ENCODE measurements at regions not wholly inside any gene's neighbourhood (a gene's known extent, or its start where the extent isn't known, plus 50 kb on each side); places are given as distances from the start of the nearest gene placed in this dataset.
"Not testable (repeated sequence)": the region's sequence is repeated elsewhere in the genome, so short reads cannot be mapped to it uniquely, and the experiment has no call there.

- DNase-seq (ENCODE audit: low spot score): no peak
Observed at GRCh38 chrX:63466690-63467089, 115.6 kb upstream of the SPIN4 start.

DNA sequence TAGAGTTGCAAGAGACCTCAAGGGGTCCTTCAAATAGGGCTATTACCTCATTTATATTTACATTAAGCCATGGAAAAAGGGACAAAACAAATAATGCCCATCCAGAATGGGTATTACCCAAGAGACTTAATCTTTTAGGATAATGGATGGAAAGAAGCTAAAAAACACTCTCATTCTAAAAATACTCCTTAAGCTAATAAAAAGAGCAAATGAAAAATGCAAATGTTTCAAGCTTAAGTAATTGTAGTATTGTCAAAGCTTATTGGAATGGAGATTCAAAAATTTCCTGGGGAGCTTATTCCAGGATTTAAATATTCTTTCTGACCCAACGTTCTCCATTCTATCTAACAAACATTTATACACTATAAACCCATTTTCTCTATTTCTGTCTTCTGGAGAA, 107.8 kb upstream of the SPIN4 start:
- no peak for DNase-seq (ENCODE audit: low spot score)

GRCh38 chrX:63453571-63453970, 102.4 kb upstream of the SPIN4 start:
- no peak for DNase-seq (ENCODE audit: low spot score)

GRCh38 chrX:63441717-63442116, 90.6 kb upstream of the SPIN4 start:
- no peak for DNase-seq (ENCODE audit: low spot score)

DNA sequence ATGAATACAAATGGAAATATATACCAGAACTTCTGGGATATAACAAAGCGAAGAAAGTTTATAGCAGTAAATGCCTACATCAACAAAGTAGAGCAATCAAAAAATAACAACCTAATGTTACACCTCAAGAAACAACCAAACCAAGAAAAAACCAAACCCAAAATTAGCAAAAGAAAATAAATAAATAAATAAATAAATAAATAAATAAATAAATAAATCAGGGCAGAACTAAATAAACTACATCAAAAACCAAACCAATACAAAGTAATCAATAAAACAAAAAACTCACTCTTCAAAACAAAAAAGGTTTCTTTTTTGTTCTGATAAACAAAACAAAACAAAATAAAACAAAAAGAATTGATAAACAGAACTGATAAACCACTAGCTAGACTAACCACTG, 88.4 kb upstream of the SPIN4 start:
- DNase-seq (ENCODE audit: low spot score): no peak

DNA sequence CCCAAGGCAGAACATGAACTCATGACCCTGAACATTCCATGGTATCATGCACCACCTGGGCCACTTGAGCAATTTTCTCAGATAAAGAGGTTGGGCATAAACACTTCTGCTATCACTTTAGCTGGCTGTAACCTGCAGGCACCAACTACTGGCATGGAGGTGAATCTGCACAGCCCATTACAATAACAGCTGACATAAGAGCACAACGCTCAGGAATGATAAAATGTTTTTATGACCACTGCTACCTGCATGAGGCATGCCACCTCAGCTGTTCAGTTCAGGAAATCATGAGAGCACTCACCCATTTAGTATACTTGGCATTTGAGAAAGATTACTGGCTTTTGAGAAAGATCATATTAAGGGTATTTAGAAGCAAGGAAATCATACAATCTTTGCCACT, 85.7 kb upstream of the SPIN4 start:
- DNase-seq (ENCODE audit: low spot score): no peak

DNA sequence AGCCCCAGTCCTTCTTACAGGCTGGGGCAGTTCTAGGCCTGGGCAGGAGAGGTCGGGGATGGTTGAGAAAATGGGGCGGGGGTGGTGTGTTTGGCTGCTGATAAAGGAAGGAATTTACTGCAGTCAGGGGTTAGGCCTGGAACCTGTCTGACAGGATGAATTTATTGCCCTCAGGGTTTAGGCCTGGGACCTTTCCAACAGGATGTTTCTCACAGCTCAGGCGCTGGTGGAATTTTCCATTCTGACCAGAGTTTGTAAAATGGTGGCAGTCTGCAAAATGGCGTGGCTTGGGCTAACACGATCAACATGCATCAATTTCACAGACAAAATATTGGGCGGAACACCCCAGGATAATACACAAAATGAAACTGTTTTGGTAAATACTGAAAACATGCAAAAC, 83.5 kb upstream of the SPIN4 start:
- DNase-seq (ENCODE audit: low spot score): no peak

GRCh38 chrX:63434206-63434605, 83.1 kb upstream of the SPIN4 start:
- no peak for DNase-seq (ENCODE audit: low spot score)

DNA sequence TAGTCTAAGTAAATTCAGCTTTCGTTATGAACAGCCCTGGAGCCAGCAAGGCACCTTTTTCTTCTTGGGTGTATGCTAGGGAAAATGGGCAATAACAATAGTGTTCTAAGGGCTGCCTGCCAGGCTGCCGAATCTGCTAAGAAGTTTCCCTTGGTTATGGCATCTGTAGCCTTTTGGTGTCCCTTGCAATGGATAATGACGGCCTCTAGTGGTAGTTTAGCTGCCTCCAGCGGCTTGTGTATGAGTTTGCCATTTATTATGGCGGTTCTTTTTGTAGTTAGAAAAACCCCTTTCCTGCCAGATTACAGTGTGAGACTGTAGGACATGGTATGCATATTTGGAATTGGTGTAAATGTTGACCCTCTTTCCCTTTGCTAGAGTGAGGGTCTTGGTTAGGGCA, 78.9 kb upstream of the SPIN4 start:
- no peak for DNase-seq (ENCODE audit: low spot score)

DNA sequence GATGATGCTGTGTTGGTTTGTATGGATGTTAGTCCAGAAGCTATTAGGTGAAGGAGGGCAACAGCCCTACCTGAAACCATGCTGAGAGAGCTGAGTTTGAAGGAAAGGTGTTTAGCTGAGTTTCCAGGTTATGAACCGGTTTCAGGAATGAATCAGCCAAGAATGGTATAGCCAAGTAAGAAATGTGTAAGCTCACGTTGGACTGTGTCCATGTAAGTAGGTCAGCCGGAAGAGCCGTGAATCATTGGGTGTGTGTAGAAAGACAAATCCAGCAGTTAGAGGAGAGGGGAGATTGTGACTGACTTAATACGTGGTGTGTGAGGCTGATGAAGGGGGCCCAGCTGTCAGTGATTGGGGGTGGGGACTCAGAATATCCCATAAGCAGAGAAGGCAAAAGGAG, 77.2 kb upstream of the SPIN4 start:
- DNase-seq (ENCODE audit: low spot score): no peak

DNA sequence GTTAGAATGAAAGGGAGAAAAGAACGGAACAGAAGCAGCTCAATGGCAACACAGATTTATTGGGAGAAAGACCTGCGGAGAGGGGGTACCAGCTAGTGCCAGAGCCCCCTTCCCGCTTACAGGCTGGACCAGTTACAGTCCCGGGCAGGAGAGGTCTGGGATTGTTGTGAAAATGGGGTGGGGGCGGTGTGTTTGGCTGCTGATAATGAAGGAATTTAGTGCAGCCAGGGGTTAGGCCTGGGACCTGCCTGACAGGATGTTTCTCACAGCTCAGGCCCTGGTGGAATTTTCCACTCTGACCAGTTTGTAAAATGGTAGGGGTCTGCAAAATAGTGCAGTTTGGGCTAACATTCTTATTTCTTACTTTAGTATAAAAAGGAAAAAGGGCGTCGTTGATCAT, 75.4 kb upstream of the SPIN4 start:
- no peak for DNase-seq (ENCODE audit: low spot score)

DNA sequence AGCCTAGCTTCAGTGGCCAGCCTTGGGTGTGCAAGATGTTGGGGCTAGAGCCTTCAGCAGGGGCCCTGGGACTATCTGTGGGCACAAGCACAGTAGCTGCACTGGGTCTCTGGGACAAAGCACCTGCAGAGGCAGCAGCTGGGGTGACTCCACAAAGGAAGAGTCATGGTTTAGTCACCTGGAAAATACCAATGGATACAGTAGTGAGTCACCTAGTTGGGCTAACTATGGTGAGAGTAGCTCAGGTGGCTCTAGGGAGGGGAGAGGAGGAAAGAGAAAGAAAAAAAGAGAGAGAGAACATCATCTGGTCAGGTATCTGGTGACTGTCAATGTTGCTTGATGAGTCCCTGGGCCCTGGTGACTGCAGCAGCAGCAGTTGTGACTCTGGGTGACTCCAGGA, 72.9 kb upstream of the SPIN4 start:
- peak; percentile 55 for DNase-seq (ENCODE audit: low spot score)

GRCh38 chrX:63421411-63421810, 70.3 kb upstream of the SPIN4 start:
- DNase-seq (ENCODE audit: low spot score): no peak

DNA sequence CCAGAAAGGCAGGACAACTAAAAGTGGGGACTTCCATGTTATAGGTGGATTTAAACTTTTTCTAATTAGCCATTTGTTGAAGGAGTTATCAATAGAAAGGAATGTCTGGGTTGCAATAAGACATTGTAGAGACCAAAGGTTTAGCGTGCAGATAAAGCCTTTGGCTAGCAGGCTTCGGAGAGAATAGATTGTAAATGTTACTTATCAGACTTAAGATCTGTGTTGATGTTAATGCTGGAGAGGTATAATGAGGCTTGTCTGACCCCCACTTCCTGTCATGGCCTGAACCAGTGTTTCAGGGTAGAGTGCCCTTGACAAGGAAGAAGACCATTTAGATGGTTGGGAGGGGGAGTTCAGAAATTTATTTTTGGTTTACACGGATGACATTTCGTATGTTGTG, 67.1 kb upstream of the SPIN4 start:
- DNase-seq (ENCODE audit: low spot score): no peak

- no peak for DNase-seq (ENCODE audit: low spot score)
Observed at GRCh38 chrX:63417649-63418048, 66.5 kb upstream of the SPIN4 start.

GRCh38 chrX:63409934-63410333, 58.8 kb upstream of the SPIN4 start:
- DNase-seq (ENCODE audit: low spot score): not testable (repeated sequence)

DNA sequence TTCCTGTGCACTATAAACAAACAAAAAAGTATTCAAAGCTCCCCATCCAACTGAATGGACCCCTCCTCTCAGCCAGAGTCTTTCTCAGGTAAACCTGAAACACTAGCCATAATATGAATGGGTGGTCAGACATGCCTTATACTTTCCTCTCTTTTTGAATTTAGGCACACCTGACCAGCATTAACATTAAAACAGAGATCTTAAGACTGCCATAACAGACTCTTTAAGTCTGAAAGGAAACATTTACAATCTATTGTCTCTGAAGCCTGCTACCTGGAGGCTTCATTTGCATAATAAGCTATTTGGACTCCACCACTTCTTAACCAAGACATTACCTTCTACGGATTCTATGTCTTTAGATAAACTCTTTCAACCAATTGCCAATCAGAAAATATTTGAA, 56.9 kb upstream of the SPIN4 start:
- DNase-seq (ENCODE audit: low spot score): no peak

DNA sequence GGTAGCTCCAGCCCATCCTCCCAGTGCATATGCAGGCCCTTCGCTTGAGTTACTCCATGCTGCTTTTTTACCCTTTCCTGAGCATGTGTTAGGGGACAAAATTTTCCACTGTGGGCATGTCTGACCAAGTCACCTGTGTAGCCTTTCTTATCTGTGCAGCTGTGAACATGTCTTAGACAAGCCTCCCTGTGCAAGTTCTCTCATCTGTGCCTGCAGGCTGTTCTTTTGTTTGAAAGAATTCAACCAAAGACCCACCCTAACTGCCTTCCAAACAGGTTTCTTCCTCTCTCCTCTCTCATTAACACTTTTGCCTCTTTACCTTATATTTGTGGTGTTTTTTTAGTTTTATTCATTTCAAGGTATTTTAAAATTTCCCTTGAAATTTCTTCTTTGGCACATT, 53.2 kb upstream of the SPIN4 start:
- no peak for DNase-seq (ENCODE audit: low spot score)

DNA sequence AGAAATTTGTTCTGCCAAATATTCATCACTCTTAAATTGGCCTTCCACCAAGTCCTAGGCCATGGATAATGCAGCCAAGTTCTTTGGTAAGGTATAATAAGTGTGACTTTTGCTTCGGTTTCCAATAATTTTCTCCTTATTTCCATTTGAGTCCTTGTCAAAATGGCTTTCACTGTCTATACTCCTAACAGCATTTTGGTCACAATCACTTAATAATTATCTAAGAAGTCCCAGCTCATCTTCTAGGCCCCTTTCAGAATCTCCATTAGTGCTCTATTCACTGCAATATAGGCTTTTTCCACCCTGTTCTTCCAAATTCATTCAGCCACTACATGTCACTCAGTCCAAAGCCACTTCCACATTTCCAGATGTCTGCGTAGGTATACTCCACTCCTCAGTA, 51.0 kb upstream of the SPIN4 start:
- no peak for DNase-seq (ENCODE audit: low spot score)
